MM.1S (cell line): ENCODE measurements at regions not wholly inside any gene's neighbourhood (a gene's known extent, or its start where the extent isn't known, plus 50 kb on each side); places are given as distances from the start of the nearest gene placed in this dataset.

Experiments
- EZH2 ChIP-seq: fragments of 300-600 bp; sonication (generic); optimal IDR thresholded peaks from 2 replicates; pipeline ENCODE3; 2017; ENCODE audit warnings: low read depth, mild to moderate bottlenecking, antibody characterized with exemption, low read length, mixed read lengths
- EZH2phosphoT487 ChIP-seq: fragments of 300-600 bp; sonication (generic); IDR thresholded peaks from 2 replicates; pipeline ENCODE4 v1.6.1; 2018; ENCODE audit warnings: antibody characterized with exemption, low read length
- TF ChIP-seq, protein P1 (sequence below): fragments of 300-600 bp; sonication (generic); IDR thresholded peaks from 2 replicates; pipeline ENCODE4 v1.5.1; 2016; ENCODE audit warnings: antibody characterized with exemption, low read length, mixed read lengths

DNA sequence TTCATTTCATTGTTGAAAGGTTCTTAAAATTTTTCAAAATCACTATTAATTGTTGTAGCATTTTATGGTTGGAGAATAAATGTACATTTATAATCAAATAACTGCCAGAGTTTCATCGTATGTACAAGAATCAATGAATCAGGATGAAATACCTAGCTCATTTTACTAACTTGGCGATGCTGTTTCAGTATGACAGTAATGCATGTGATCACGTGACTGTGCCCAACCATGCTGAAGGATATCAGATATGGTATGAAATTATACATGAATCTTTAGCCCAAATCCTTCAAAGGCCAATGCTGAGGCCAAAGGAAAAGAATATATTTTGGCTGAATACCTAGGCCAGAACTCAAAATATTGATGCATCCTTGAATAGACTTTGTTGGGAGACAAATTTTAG is 288.3 kb upstream of the TGFBR2 start:
- TF ChIP-seq, protein P1, sequence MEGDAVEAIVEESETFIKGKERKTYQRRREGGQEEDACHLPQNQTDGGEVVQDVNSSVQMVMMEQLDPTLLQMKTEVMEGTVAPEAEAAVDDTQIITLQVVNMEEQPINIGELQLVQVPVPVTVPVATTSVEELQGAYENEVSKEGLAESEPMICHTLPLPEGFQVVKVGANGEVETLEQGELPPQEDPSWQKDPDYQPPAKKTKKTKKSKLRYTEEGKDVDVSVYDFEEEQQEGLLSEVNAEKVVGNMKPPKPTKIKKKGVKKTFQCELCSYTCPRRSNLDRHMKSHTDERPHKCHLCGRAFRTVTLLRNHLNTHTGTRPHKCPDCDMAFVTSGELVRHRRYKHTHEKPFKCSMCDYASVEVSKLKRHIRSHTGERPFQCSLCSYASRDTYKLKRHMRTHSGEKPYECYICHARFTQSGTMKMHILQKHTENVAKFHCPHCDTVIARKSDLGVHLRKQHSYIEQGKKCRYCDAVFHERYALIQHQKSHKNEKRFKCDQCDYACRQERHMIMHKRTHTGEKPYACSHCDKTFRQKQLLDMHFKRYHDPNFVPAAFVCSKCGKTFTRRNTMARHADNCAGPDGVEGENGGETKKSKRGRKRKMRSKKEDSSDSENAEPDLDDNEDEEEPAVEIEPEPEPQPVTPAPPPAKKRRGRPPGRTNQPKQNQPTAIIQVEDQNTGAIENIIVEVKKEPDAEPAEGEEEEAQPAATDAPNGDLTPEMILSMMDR: no peak
- TF ChIP-seq EZH2 (no peak), EZH2phosphoT487 (no peak)
